ENCODE measurements at regions not wholly inside any gene's neighbourhood (a gene's known extent, or its start where the extent isn't known, plus 50 kb on each side); places are given as distances from the start of the nearest gene placed in this dataset.

DNA sequence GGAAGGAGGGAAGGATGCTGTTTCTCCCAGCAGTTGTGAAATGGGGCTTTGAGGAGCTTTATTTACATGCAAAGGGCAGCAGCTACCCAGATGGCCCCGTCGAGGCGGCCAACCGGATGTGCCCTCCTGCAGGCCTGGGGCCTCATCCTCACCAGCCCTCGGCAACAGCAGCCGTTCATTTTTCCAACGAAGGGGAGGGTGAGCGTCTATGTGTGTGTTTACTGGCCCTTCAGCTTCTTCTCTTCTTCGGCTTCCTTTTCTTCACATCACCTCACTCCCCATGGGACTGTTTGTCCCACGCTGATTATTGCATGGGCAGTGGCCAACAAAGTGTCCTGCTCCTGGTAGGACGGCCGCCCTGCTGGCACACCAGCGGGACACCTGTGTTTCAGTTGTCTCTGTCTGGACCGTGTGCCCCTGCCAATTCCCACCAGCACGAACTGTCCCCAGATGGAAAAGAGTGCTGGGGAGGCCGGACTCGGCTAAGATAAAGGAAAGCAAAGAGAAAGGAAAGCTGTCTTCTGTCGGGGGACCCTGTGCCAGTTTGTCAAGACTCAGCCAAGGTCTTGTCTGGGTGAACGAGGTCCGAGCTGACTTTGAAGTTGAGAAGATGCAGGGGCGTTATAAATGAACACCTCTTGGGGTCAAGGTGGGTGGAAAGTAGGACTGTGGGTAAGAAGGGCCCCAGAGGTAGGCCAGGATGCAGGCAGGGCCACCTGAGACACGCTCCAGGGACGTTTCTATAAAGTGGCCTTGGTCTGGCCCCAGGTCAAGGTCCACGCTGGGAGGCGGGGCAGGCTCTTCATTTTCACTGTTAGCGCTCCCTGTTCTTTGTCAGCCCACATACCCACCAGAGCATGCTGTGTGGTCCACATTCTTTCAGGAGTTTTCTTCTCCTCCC, 57.0 kb downstream of the FAM50B start:
- Histone ChIP-seq H3K9ac (ENCODE audit: insufficient read depth in 1 of 2, low read length in 2 of 2) (no peak overlapping the region), H3K4me3 (no peak overlapping the region), H3K27ac (ENCODE audit: low read depth in 1 of 2, low read length in 1 of 2) (peak overlapping the region in 1 of 2 donors; percentile 56), H3K27me3 (ENCODE audit: control insufficient read depth in 3 of 3, insufficient read depth in 3 of 3, low read length in 2 of 3) (no peaks in the 10 kb centered on the region), H3K4me1 (ENCODE audit: control insufficient read depth in 5 of 5, insufficient read depth in 5 of 5, low read length in 5 of 5) (peaks cover 0 to 13% (median 0%) of the 10 kb centered on the region in 5 donors), H3K36me3 (ENCODE audit: control insufficient read depth in 4 of 4, insufficient read depth in 4 of 4, low read length in 4 of 4) (no peaks in the 10 kb centered on the region), H3K9me3 (ENCODE audit: control insufficient read depth in 4 of 4, insufficient read depth in 3 of 4, low read length in 3 of 4) (no peaks in the 10 kb centered on the region)
- ATAC-seq (ENCODE audit: insufficient read depth, low FRiP score) (no peak), DNase-seq (peak; percentile 47 to 62 (median 59))
- 74 to 75% methylated on average over 26 of the region's 26 CpGs for WGBS, 2 donors
- TF ChIP-seq, protein P1, sequence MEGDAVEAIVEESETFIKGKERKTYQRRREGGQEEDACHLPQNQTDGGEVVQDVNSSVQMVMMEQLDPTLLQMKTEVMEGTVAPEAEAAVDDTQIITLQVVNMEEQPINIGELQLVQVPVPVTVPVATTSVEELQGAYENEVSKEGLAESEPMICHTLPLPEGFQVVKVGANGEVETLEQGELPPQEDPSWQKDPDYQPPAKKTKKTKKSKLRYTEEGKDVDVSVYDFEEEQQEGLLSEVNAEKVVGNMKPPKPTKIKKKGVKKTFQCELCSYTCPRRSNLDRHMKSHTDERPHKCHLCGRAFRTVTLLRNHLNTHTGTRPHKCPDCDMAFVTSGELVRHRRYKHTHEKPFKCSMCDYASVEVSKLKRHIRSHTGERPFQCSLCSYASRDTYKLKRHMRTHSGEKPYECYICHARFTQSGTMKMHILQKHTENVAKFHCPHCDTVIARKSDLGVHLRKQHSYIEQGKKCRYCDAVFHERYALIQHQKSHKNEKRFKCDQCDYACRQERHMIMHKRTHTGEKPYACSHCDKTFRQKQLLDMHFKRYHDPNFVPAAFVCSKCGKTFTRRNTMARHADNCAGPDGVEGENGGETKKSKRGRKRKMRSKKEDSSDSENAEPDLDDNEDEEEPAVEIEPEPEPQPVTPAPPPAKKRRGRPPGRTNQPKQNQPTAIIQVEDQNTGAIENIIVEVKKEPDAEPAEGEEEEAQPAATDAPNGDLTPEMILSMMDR (IDR thresholded peaks at IDR 0.05; ENCODE audit: control extremely low read depth, extremely low read depth): no peak

DNA sequence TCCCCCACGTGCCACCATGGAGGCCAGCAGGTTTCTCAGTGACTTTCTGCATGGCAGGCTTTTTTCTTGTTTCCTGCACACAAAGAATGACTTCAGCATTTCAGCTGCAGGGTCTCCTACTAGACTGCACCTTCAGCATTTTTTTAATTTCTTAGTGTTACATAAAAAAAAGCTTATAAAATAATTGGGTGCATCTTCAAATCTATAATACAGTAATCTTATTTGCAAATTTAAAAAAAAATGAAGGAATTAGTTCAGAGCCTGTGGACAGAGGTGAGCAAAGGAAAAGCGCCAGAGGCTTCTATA, 57.6 kb downstream of the FAM50B start:
- H3K36me3 ChIP-seq (ENCODE audit: control insufficient read depth in 4 of 4, insufficient read depth in 4 of 4, low read length in 4 of 4): no peaks in the 10 kb centered on the region
- 69 to 81% methylated on average over 2 of the region's 2 CpGs for WGBS, 2 donors

DNA sequence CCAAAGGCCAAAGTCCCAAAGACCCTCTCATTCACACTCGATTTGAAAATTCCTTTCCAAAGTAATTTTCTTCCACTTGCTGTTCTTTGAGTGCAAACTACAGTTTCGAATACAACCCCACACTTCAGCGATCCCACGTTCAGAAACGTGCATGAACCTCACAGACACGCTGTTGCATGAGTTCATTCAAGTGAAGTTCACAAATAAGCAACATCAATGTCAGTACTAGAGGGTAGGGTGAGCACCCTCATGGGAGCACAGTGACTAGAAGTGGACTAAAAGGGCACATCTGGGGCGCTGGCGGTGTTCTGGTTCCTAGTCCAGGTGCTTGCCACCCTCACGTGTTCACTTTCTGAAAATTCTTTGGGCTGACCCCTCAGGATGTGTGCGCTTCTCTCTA, 59.0 kb downstream of the FAM50B start:
- Histone ChIP-seq H3K36me3 (ENCODE audit: control insufficient read depth in 4 of 4, insufficient read depth in 4 of 4, low read length in 4 of 4) (no peaks in the 10 kb centered on the region), H3K27ac (ENCODE audit: low read depth in 1 of 2, low read length in 1 of 2) (no peak overlapping the region), H3K4me1 (ENCODE audit: control insufficient read depth in 5 of 5, insufficient read depth in 5 of 5, low read length in 5 of 5) (peaks cover 0 to 26% (median 11%) of the 10 kb centered on the region in 5 donors), H3K27me3 (ENCODE audit: control insufficient read depth in 3 of 3, insufficient read depth in 3 of 3, low read length in 2 of 3) (no peaks in the 10 kb centered on the region), H3K9me3 (ENCODE audit: control insufficient read depth in 4 of 4, insufficient read depth in 3 of 4, low read length in 3 of 4) (no peaks in the 10 kb centered on the region), H3K4me3 (no peak overlapping the region), H3K9ac (ENCODE audit: insufficient read depth in 1 of 2, low read length in 2 of 2) (no peak overlapping the region)
- TF ChIP-seq, protein P1 (IDR thresholded peaks at IDR 0.05; ENCODE audit: control extremely low read depth, extremely low read depth): no peak
- ATAC-seq (ENCODE audit: insufficient read depth, low FRiP score) (no peak), DNase-seq (no peak)
- 92 to 94% methylated on average over 10 of the region's 10 CpGs for WGBS, 2 donors

More for the DNA sequence above, 57.6 kb downstream of the FAM50B start:
- no peak for DNase-seq
- Histone ChIP-seq H3K4me3 (no peak overlapping the region), H3K4me1 (ENCODE audit: control insufficient read depth in 5 of 5, insufficient read depth in 5 of 5, low read length in 5 of 5) (peaks cover 0 to 19% (median 4%) of the 10 kb centered on the region in 5 donors), H3K27me3 (ENCODE audit: control insufficient read depth in 3 of 3, insufficient read depth in 3 of 3, low read length in 2 of 3) (no peaks in the 10 kb centered on the region), H3K27ac (ENCODE audit: low read depth in 1 of 2, low read length in 1 of 2) (peak overlapping the region in 1 of 2 donors; percentile 56), H3K9ac (ENCODE audit: insufficient read depth in 1 of 2, low read length in 2 of 2) (no peak overlapping the region), H3K9me3 (ENCODE audit: control insufficient read depth in 4 of 4, insufficient read depth in 3 of 4, low read length in 3 of 4) (no peaks in the 10 kb centered on the region)
- TF ChIP-seq, protein P1 (IDR thresholded peaks at IDR 0.05; ENCODE audit: control extremely low read depth, extremely low read depth): no peak
- ATAC-seq (ENCODE audit: insufficient read depth, low FRiP score): no peak
